ENCODE measurements at regions not wholly inside any gene's neighbourhood (a gene's known extent, or its start where the extent isn't known, plus 50 kb on each side); places are given as distances from the start of the nearest gene placed in this dataset.

DNA sequence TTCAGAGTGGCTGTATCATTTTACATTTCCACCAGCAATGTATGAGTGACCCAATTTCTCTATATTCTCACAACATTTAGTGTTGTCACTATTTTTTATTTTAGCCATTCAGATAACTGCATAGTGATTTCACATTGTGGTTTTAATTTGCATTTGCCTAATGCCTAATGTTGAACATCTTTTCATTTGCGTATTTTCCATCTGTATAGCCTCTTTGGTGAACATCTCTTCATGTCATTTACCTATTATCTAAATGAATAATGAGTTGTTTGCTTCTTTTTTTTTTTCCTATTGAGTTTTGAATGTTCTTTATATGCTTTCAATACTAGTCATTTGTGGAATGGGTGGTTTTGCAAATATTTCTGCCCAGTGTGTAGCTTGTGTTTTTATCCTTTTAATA lies 120.9 kb upstream of the CPHXL start:
- TF ChIP-seq, protein P1, sequence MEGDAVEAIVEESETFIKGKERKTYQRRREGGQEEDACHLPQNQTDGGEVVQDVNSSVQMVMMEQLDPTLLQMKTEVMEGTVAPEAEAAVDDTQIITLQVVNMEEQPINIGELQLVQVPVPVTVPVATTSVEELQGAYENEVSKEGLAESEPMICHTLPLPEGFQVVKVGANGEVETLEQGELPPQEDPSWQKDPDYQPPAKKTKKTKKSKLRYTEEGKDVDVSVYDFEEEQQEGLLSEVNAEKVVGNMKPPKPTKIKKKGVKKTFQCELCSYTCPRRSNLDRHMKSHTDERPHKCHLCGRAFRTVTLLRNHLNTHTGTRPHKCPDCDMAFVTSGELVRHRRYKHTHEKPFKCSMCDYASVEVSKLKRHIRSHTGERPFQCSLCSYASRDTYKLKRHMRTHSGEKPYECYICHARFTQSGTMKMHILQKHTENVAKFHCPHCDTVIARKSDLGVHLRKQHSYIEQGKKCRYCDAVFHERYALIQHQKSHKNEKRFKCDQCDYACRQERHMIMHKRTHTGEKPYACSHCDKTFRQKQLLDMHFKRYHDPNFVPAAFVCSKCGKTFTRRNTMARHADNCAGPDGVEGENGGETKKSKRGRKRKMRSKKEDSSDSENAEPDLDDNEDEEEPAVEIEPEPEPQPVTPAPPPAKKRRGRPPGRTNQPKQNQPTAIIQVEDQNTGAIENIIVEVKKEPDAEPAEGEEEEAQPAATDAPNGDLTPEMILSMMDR (conservative IDR thresholded peaks at IDR 0.05; ENCODE audit: low read depth in 2 of 2), result no peak
- no peak for TF ChIP-seq POLR2AphosphoS5 (IDR thresholded peaks at IDR 0.05; ENCODE audit: low read depth)
- no peak for TF ChIP-seq EZH2 (IDR thresholded peaks at IDR 0.05; ENCODE audit: low read depth, unreplicated experiment)
- TF ChIP-seq, protein P2, sequence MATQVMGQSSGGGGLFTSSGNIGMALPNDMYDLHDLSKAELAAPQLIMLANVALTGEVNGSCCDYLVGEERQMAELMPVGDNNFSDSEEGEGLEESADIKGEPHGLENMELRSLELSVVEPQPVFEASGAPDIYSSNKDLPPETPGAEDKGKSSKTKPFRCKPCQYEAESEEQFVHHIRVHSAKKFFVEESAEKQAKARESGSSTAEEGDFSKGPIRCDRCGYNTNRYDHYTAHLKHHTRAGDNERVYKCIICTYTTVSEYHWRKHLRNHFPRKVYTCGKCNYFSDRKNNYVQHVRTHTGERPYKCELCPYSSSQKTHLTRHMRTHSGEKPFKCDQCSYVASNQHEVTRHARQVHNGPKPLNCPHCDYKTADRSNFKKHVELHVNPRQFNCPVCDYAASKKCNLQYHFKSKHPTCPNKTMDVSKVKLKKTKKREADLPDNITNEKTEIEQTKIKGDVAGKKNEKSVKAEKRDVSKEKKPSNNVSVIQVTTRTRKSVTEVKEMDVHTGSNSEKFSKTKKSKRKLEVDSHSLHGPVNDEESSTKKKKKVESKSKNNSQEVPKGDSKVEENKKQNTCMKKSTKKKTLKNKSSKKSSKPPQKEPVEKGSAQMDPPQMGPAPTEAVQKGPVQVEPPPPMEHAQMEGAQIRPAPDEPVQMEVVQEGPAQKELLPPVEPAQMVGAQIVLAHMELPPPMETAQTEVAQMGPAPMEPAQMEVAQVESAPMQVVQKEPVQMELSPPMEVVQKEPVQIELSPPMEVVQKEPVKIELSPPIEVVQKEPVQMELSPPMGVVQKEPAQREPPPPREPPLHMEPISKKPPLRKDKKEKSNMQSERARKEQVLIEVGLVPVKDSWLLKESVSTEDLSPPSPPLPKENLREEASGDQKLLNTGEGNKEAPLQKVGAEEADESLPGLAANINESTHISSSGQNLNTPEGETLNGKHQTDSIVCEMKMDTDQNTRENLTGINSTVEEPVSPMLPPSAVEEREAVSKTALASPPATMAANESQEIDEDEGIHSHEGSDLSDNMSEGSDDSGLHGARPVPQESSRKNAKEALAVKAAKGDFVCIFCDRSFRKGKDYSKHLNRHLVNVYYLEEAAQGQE (IDR thresholded peaks at IDR 0.05; ENCODE audit: unreplicated experiment), result no peak
- no peak for TF ChIP-seq EZH2phosphoT487 (IDR thresholded peaks at IDR 0.05; ENCODE audit: unreplicated experiment)
- TF ChIP-seq ZNF114 (CRISPR knock-in tag; IDR thresholded peaks at IDR 0.05), result no peak
- no peak for TF ChIP-seq CREB1 (CRISPR knock-in tag; IDR thresholded peaks at IDR 0.05; ENCODE audit: low read depth)
- TF ChIP-seq JUNB (IDR thresholded peaks at IDR 0.05; ENCODE audit: unreplicated experiment), result no peak

Data from GM23338 (cell line).